ENCODE measurements at regions not wholly inside any gene's neighbourhood (a gene's known extent, or its start where the extent isn't known, plus 50 kb on each side); places are given as distances from the start of the nearest gene placed in this dataset.

DNA sequence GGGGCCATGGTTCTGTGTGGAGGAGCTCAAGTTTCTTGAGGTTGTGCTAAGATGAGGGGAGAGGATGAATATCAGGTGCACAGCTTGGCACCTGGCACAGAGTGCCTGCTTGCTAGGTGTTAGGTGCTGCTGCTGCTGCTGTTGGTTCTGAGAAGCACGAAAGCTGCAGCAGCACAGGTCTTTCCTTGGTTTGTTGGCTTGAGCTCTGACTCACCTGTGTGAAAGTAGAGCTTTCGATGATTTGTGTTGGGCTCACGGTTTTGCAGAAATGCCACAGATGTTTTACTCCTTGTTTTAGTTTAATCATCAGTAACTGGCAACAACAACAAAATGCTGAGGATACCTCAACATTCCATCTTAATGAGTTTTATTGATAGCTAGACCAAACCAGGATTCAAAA lies 221.6 kb downstream of the BRINP2 start:
- Mint-ChIP-seq H3K4me1 (no peaks in the 10 kb centered on the region), H3K27ac (no peak overlapping the region), H3K9me3 (ENCODE audit: insufficient read depth) (no peaks in the 10 kb centered on the region), H3K27me3 (no peaks in the 10 kb centered on the region), H3K4me3 (no peak overlapping the region)
- WGBS (ENCODE audit: insufficient coverage) = 80% methylated on average over 1 of the region's 3 CpGs
- Histone ChIP-seq H3K9ac (ENCODE audit: low read length) (no peak overlapping the region), H3K4me3 (ENCODE audit: control extremely low read depth in 1 of 5, extremely low read depth in 1 of 5, insufficient read depth in 1 of 5, low read depth in 2 of 5, low read length in 4 of 5) (no peak overlapping the region), H2AFZ (ENCODE audit: insufficient read depth, low read depth, low read length, poor library complexity, severe bottlenecking) (no peak overlapping the region), H3K4me2 (replicated peaks; ENCODE audit: low read depth, low read length, poor library complexity, severe bottlenecking) (no peak overlapping the region), H3K27me3 (replicated peaks in 1 of 4; ENCODE audit: control extremely low read depth in 1 of 4, control insufficient read depth in 3 of 4, insufficient read depth in 4 of 4, low read length in 3 of 4) (no peaks in the 10 kb centered on the region), H3K9me3 (ENCODE audit: control extremely low read depth in 1 of 3, control insufficient read depth in 2 of 3, insufficient read depth in 1 of 3, low read length in 2 of 3) (peaks cover 0 to 5% (median 0%) of the 10 kb centered on the region in 3 donors), H3K36me3 (replicated peaks in 1 of 2; ENCODE audit: control extremely low read depth in 1 of 2, control insufficient read depth in 1 of 2, extremely low read depth in 1 of 2, insufficient read depth in 2 of 2, low read length in 1 of 2) (no peaks in the 10 kb centered on the region), H3K27ac (ENCODE audit: low read length in 2 of 2) (no peak overlapping the region), H4K20me1 (ENCODE audit: control insufficient read depth, insufficient read depth, low read length, poor library complexity, severe bottlenecking) (no peaks in the 10 kb centered on the region), H3K4me1 (ENCODE audit: control insufficient read depth in 2 of 2, insufficient read depth in 2 of 2, low read length in 2 of 2) (no peaks in the 10 kb centered on the region), H3K79me2 (ENCODE audit: control insufficient read depth, insufficient read depth, low read length) (no peaks in the 10 kb centered on the region)
- no peak for ATAC-seq (ENCODE audit: low read depth)
- TF ChIP-seq, protein P1, sequence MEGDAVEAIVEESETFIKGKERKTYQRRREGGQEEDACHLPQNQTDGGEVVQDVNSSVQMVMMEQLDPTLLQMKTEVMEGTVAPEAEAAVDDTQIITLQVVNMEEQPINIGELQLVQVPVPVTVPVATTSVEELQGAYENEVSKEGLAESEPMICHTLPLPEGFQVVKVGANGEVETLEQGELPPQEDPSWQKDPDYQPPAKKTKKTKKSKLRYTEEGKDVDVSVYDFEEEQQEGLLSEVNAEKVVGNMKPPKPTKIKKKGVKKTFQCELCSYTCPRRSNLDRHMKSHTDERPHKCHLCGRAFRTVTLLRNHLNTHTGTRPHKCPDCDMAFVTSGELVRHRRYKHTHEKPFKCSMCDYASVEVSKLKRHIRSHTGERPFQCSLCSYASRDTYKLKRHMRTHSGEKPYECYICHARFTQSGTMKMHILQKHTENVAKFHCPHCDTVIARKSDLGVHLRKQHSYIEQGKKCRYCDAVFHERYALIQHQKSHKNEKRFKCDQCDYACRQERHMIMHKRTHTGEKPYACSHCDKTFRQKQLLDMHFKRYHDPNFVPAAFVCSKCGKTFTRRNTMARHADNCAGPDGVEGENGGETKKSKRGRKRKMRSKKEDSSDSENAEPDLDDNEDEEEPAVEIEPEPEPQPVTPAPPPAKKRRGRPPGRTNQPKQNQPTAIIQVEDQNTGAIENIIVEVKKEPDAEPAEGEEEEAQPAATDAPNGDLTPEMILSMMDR (IDR thresholded peaks at IDR 0.05) = no peak
- TF ChIP-seq EZH2 (IDR thresholded peaks at IDR 0.05; ENCODE audit: borderline replicate concordance, insufficient read depth, low read depth, low read length, poor library complexity, severe bottlenecking) = no peak
- no peak for DNase-seq
- intact Hi-C loops (cut with micrococcal nuclease) = no loop called here
- CTCF ChIA-PET = no interaction called here
- POLR2A ChIA-PET = no interaction called here

- Mint-ChIP-seq H3K9me3 (ENCODE audit: insufficient read depth) (no peaks in the 10 kb centered on the region), H3K4me1 (no peaks in the 10 kb centered on the region), H3K4me3 (no peak overlapping the region), H3K27ac (no peak overlapping the region), H3K27me3 (no peaks in the 10 kb centered on the region)
- CTCF ChIA-PET = no interaction called here
- H3K4me3 ChIP-seq (ENCODE audit: control extremely low read depth in 1 of 5, extremely low read depth in 1 of 5, insufficient read depth in 1 of 5, low read depth in 2 of 5, low read length in 4 of 5) = no peak overlapping the region
- no peak overlapping the region for H3K4me2 ChIP-seq (replicated peaks; ENCODE audit: low read depth, low read length, poor library complexity, severe bottlenecking)
- 70% methylated on average over 4 of the region's 5 CpGs for WGBS (ENCODE audit: insufficient coverage)
- ATAC-seq (ENCODE audit: low read depth) (no peak), DNase-seq (no peak)
- intact Hi-C loops (cut with micrococcal nuclease) = no loop called here
- POLR2A ChIA-PET = no interaction called here
- TF ChIP-seq, protein P1 (IDR thresholded peaks at IDR 0.05) = no peak
- no peak for TF ChIP-seq EZH2 (IDR thresholded peaks at IDR 0.05; ENCODE audit: borderline replicate concordance, insufficient read depth, low read depth, low read length, poor library complexity, severe bottlenecking)
- no peaks in the 10 kb centered on the region for H3K36me3 ChIP-seq (replicated peaks in 1 of 2; ENCODE audit: control extremely low read depth in 1 of 2, control insufficient read depth in 1 of 2, extremely low read depth in 1 of 2, insufficient read depth in 2 of 2, low read length in 1 of 2)
- H3K4me1 ChIP-seq (ENCODE audit: control insufficient read depth in 2 of 2, insufficient read depth in 2 of 2, low read length in 2 of 2) = no peaks in the 10 kb centered on the region
- H3K9ac ChIP-seq (ENCODE audit: low read length) = no peak overlapping the region
- H2AFZ ChIP-seq (ENCODE audit: insufficient read depth, low read depth, low read length, poor library complexity, severe bottlenecking) = no peak overlapping the region
- H3K79me2 ChIP-seq (ENCODE audit: control insufficient read depth, insufficient read depth, low read length) = no peaks in the 10 kb centered on the region
- no peaks in the 10 kb centered on the region for H3K27me3 ChIP-seq (replicated peaks in 1 of 4; ENCODE audit: control extremely low read depth in 1 of 4, control insufficient read depth in 3 of 4, insufficient read depth in 4 of 4, low read length in 3 of 4)
- no peak overlapping the region for H3K27ac ChIP-seq (ENCODE audit: low read length in 2 of 2)
- no peaks in the 10 kb centered on the region for H4K20me1 ChIP-seq (ENCODE audit: control insufficient read depth, insufficient read depth, low read length, poor library complexity, severe bottlenecking)
- peaks cover 0 to 9% (median 0%) of the 10 kb centered on the region in 3 donors for H3K9me3 ChIP-seq (ENCODE audit: control extremely low read depth in 1 of 3, control insufficient read depth in 2 of 3, insufficient read depth in 1 of 3, low read length in 2 of 3)
Observed at GRCh38 chr1:177385760-177386698, 215.3 kb downstream of the BRINP2 start.

Measured in B cell (primary cell).